SH-SY5Y (cell line): ENCODE measurements at regions not wholly inside any gene's neighbourhood (a gene's known extent, or its start where the extent isn't known, plus 50 kb on each side); places are given as distances from the start of the nearest gene placed in this dataset.

Experiments
- GATA2 ChIP-seq: IDR thresholded peaks from 2 replicates; pipeline ENCODE4 v1.6.1; 2011; ENCODE audit warnings: mild to moderate bottlenecking, low read depth, low read length
- GATA3 ChIP-seq: IDR thresholded peaks from 2 replicates; pipeline ENCODE4 v1.6.1; 2011; ENCODE audit warnings: low read depth, mild to moderate bottlenecking, low read length, moderate library complexity

DNA sequence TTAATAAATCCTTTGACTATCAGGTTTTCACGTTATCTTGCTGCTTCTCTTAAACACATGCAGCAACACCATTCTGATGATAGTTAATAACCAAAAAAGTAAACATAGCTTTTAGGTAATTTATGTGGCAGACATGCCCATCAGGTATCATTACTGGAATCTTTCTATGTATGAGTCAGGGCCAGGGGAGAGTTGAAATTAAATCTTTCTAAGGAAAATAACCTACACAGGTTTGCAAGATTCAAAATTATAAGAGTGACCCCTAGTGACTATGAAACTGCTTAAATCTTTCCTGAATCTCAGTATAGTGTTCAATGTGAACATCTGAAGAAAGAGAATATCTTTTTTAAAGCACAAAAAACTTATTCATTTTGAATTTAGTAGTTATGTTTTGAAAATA is 666.6 kb downstream of the CDH11 start:
- TF ChIP-seq GATA2 (no peak), GATA3 (no peak)
